Fibroblast of lung (primary cell): ENCODE measurements at regions not wholly inside any gene's neighbourhood (a gene's known extent, or its start where the extent isn't known, plus 50 kb on each side); places are given as distances from the start of the nearest gene placed in this dataset.

Source experiments
- DNase-seq, 2 donors: peaks; one replicate each; pipeline versions ENCODE4 v3.0.0 to v3.0.0-alpha.2; 2010; ENCODE audit warnings: low read depth in 2 of 2
- H2AFZ ChIP-seq: 2 replicates; pipeline ENCODE4 v1.5.1; 2012; ENCODE audit warnings: low read length, control low read depth, inconsistent platforms
- H3K27ac ChIP-seq: 2 replicates; pipeline ENCODE4 v1.5.1; 2011; ENCODE audit warnings: low read length, control low read depth; ENCODE audit not compliant: insufficient read depth
- H3K27me3 ChIP-seq: 2 replicates; pipeline ENCODE4 v1.5.1; 2011; ENCODE audit warnings: mild to moderate bottlenecking, low read length; ENCODE audit not compliant: control insufficient read depth, insufficient read depth
- H3K36me3 ChIP-seq: 2 replicates; pipeline ENCODE4 v1.5.1; 2011; ENCODE audit warnings: low read length; ENCODE audit not compliant: control insufficient read depth, insufficient read depth
- H3K4me1 ChIP-seq: 2 replicates; pipeline ENCODE4 v1.5.1; 2011; ENCODE audit warnings: low read length; ENCODE audit not compliant: control insufficient read depth, insufficient read depth; ENCODE audit errors: extremely low read depth
- H3K4me2 ChIP-seq: 2 replicates; pipeline ENCODE4 v1.5.1; 2011; ENCODE audit warnings: low read length, control low read depth; ENCODE audit not compliant: insufficient read depth; ENCODE audit errors: extremely low read depth
- H3K4me3 ChIP-seq, 4 experiments: fragments of 200-600 bp in 1 of 4; sonication (generic) in 1 of 4; replicated peaks in 1 of 4; 2 replicates each; pipeline ENCODE4 v1.5.1; 2011 to 2016; ENCODE audit warnings: low read length in 4 of 4, low read depth in 3 of 4, mild to moderate bottlenecking in 3 of 4, control low read depth in 2 of 4, inconsistent platforms in 1 of 4, mixed read lengths in 1 of 4; ENCODE audit not compliant: insufficient read depth in 1 of 4; ENCODE audit errors: control extremely low read depth in 1 of 4
- H3K79me2 ChIP-seq: 2 replicates; pipeline ENCODE4 v1.5.1; 2012; ENCODE audit warnings: mild to moderate bottlenecking, low read length, inconsistent platforms; ENCODE audit not compliant: control insufficient read depth, insufficient read depth
- H3K9ac ChIP-seq: 2 replicates; pipeline ENCODE4 v1.5.1; 2011; ENCODE audit warnings: mild to moderate bottlenecking, low read length, control low read depth; ENCODE audit not compliant: insufficient read depth
- H3K9me3 ChIP-seq: 2 replicates; pipeline ENCODE4 v1.5.1; 2012; ENCODE audit warnings: low read depth, low read length; ENCODE audit not compliant: control insufficient read depth, insufficient read depth
- H4K20me1 ChIP-seq: 2 replicates; pipeline ENCODE4 v1.5.1; 2011; ENCODE audit warnings: low read length; ENCODE audit not compliant: control insufficient read depth, insufficient read depth; ENCODE audit errors: extremely low read depth
- EZH2 ChIP-seq: IDR thresholded peaks from 2 replicates; pipeline ENCODE4 v1.5.1; 2012; ENCODE audit warnings: low read length, control low read depth, mild to moderate bottlenecking; ENCODE audit errors: missing control alignments
- TF ChIP-seq, protein P1 (sequence below), 2 donors: IDR thresholded peaks in 1 of 2; conservative IDR thresholded peaks in 1 of 2; 1 replicate in 1 of 2; 2 replicates in 1 of 2; pipeline ENCODE4 v1.5.1; 2011 to 2012; ENCODE audit warnings: low read length in 2 of 2, control low read depth in 1 of 2, inconsistent platforms in 1 of 2, low read depth in 1 of 2, mild to moderate bottlenecking in 1 of 2

DNA sequence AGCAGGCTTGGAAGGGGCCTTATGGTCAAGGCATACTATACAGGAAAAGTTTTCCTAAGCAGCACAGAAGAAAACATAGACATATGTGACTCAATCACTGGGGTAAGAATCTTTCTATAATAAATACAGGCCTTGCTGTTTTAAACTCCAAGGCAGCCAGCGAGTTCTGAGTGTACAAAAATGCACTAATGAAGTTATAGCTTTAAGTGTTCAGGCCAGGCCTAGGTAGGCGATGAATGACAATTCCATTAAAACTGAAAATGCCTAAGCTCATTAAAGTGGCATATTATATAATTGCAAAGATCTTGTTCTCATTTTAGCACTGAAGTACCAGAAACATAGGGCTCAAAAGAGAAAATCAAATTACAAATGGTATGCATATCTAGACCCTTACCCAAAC is 716.4 kb upstream of the HS3ST1 start:
- Histone ChIP-seq H4K20me1 (no peaks in the 10 kb centered on the region), H3K9me3 (no peaks in the 10 kb centered on the region), H3K4me2 (no peak overlapping the region), H3K79me2 (no peaks in the 10 kb centered on the region), H2AFZ (no peak overlapping the region), H3K9ac (no peak overlapping the region), H3K27me3 (no peaks in the 10 kb centered on the region), H3K27ac (no peak overlapping the region), H3K4me1 (no peaks in the 10 kb centered on the region), H3K4me3 (no peak overlapping the region), H3K36me3 (no peaks in the 10 kb centered on the region)
- no peak for DNase-seq
- TF ChIP-seq, protein P1, sequence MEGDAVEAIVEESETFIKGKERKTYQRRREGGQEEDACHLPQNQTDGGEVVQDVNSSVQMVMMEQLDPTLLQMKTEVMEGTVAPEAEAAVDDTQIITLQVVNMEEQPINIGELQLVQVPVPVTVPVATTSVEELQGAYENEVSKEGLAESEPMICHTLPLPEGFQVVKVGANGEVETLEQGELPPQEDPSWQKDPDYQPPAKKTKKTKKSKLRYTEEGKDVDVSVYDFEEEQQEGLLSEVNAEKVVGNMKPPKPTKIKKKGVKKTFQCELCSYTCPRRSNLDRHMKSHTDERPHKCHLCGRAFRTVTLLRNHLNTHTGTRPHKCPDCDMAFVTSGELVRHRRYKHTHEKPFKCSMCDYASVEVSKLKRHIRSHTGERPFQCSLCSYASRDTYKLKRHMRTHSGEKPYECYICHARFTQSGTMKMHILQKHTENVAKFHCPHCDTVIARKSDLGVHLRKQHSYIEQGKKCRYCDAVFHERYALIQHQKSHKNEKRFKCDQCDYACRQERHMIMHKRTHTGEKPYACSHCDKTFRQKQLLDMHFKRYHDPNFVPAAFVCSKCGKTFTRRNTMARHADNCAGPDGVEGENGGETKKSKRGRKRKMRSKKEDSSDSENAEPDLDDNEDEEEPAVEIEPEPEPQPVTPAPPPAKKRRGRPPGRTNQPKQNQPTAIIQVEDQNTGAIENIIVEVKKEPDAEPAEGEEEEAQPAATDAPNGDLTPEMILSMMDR (conservative IDR thresholded peaks at IDR 0.05 in 1 of 2, IDR thresholded peaks at IDR 0.05 in 1 of 2; ENCODE audit: low read depth in 1 of 2, low read length in 2 of 2): no peak
- TF ChIP-seq EZH2: no peak

DNA sequence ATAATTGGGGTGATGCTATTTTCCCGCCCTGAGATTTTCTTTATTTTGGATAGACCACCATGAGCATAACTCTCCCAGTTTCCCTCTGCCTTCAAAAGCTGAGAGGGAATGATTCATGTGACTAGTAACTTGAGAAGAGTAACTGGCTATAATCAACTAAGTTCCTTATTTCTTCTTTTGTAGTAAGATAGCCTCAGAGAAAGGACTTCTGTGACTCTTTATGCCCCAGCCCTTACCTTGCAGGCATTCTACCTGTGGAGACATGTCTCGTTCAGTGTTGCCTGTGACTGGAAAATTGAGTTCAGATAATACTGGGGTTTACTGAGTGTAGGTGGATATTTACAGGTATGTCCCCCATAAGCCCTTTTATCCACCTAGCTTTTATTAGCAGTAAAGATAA is 715.4 kb upstream of the HS3ST1 start:
- no peaks in the 10 kb centered on the region for H3K36me3 ChIP-seq
- no peaks in the 10 kb centered on the region for H3K27me3 ChIP-seq
- H3K27ac ChIP-seq: no peak overlapping the region
- H3K4me1 ChIP-seq: no peaks in the 10 kb centered on the region
- TF ChIP-seq, protein P1 (conservative IDR thresholded peaks at IDR 0.05 in 1 of 2, IDR thresholded peaks at IDR 0.05 in 1 of 2; ENCODE audit: low read depth in 1 of 2, low read length in 2 of 2): no peak
- TF ChIP-seq EZH2: no peak
- DNase-seq: no peak
- H3K9me3 ChIP-seq: no peaks in the 10 kb centered on the region
- H3K79me2 ChIP-seq: no peaks in the 10 kb centered on the region
- no peak overlapping the region for H2AFZ ChIP-seq
- H4K20me1 ChIP-seq: no peaks in the 10 kb centered on the region
- H3K9ac ChIP-seq: no peak overlapping the region
- no peak overlapping the region for H3K4me3 ChIP-seq
- H3K4me2 ChIP-seq: no peak overlapping the region

DNA sequence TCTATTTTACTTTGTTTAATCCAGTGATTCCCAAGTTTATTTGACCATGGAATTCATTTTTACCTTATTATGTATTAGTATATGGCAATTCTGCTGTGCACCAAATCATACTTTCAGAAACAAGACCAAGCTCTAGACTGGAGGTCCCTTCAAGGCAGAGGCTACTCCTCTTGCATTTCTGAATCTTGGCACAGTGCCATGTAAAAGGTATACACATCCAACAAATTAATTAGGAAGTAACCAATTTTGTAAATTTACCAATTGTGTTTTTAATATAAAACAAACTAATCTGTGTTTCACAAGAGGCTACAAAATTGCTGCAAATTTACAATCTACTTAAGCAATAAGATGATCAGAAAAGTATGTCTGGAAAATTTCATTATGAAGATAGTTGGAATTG is 712.2 kb upstream of the HS3ST1 start:
- H3K9ac ChIP-seq: no peak overlapping the region
- H3K4me1 ChIP-seq: no peaks in the 10 kb centered on the region
- H3K4me2 ChIP-seq: no peak overlapping the region
- no peak overlapping the region for H3K27ac ChIP-seq
- TF ChIP-seq, protein P1 (conservative IDR thresholded peaks at IDR 0.05 in 1 of 2, IDR thresholded peaks at IDR 0.05 in 1 of 2; ENCODE audit: low read depth in 1 of 2, low read length in 2 of 2): no peak
- no peak for TF ChIP-seq EZH2
- no peaks in the 10 kb centered on the region for H3K79me2 ChIP-seq
- no peaks in the 10 kb centered on the region for H3K36me3 ChIP-seq
- no peaks in the 10 kb centered on the region for H3K27me3 ChIP-seq
- H3K4me3 ChIP-seq: no peak overlapping the region
- no peaks in the 10 kb centered on the region for H4K20me1 ChIP-seq
- H2AFZ ChIP-seq: no peak overlapping the region
- no peak for DNase-seq
- H3K9me3 ChIP-seq: no peaks in the 10 kb centered on the region
